SK-N-SH (cell line): ENCODE measurements at regions not wholly inside any gene's neighbourhood (a gene's known extent, or its start where the extent isn't known, plus 50 kb on each side); places are given as distances from the start of the nearest gene placed in this dataset.

Experiments used
- CTCF ChIA-PET: fragments of 300-600, 350-600 bp; formaldehyde crosslinking; extraction: SDS; loops from one replicate; lab custom pipeline; 2021; lab: Yijun Ruan, JAX
- POLR2A ChIA-PET: fragments of 350-600 bp; sonication (Branson Sonifier 250); formaldehyde crosslinking; extraction: SDS; loops from one replicate; lab custom pipeline; 2020; ENCODE audit warnings: antibody characterized with exemption, inconsistent platforms; lab: Yijun Ruan, JAX
- DNase-seq: peaks from one replicate; pipeline ENCODE4 v3.0.0; 2012
- H2AFZ ChIP-seq: fragments of 200-600 bp; sonication (generic); 2 replicates; pipeline ENCODE4 v1.8.1; 2016; ENCODE audit warnings: antibody characterized with exemption, mild to moderate bottlenecking, low read depth
- H3F3A ChIP-seq: fragments of 200-600 bp; sonication (generic); replicated peaks from 2 replicates; pipeline ENCODE3; 2016; ENCODE audit warnings: antibody characterized with exemption, mild to moderate bottlenecking; ENCODE audit not compliant: insufficient read depth
- H3K27ac ChIP-seq, 2 experiments: fragments of 200-500 bp in 1 of 2; fragments of 200-600 bp in 1 of 2; sonication (Bioruptor generic) in 1 of 2; sonication (generic), shearing (Covaris generic) in 1 of 2; 2 replicates each; pipeline versions ENCODE4 v1.5.1 to v1.6.1; 2014 to 2016; ENCODE audit warnings: low read depth in 2 of 2, inconsistent platforms in 1 of 2, low read length in 1 of 2, mild to moderate bottlenecking in 1 of 2, mixed read lengths in 1 of 2
- H3K27me3 ChIP-seq: fragments of 200-600 bp; sonication (generic), shearing (Covaris generic); 2 replicates; pipeline ENCODE4 v1.6.1; 2016; ENCODE audit warnings: mixed run types; ENCODE audit not compliant: insufficient read depth
- H3K36me3 ChIP-seq, 2 experiments: fragments of 200-500 bp in 1 of 2; fragments of 200-600 bp in 1 of 2; sonication (Bioruptor generic) in 1 of 2; sonication (generic) in 1 of 2; replicated peaks in 1 of 2; 2 replicates each; pipeline versions ENCODE3 to v1.5.1; 2014 to 2016; ENCODE audit warnings: low read length in 1 of 2, mild to moderate bottlenecking in 1 of 2; ENCODE audit not compliant: insufficient read depth in 2 of 2, control insufficient read depth in 1 of 2
- H3K4me1 ChIP-seq, 2 experiments: fragments of 200-500 bp in 1 of 2; fragments of 200-600 bp in 1 of 2; sonication (Bioruptor generic) in 1 of 2; sonication (generic), shearing (Covaris generic) in 1 of 2; 2 replicates each; pipeline versions ENCODE4 v1.5.1 to v1.6.1; 2014 to 2016; ENCODE audit warnings: low read depth in 1 of 2, low read length in 1 of 2, mixed run types in 1 of 2; ENCODE audit not compliant: insufficient read depth in 2 of 2, control insufficient read depth in 1 of 2
- H3K4me2 ChIP-seq: fragments of 200-600 bp; sonication (generic), shearing (Covaris generic); 2 replicates; pipeline ENCODE4 v1.6.1; 2017; ENCODE audit warnings: mixed run types
- H3K4me3 ChIP-seq, 2 experiments: fragments of 200-500 bp in 1 of 2; fragments of 200-600 bp in 1 of 2; sonication (Bioruptor generic) in 1 of 2; sonication (generic), shearing (Covaris generic) in 1 of 2; 2 replicates each; pipeline versions ENCODE4 v1.5.1 to v1.8.1; 2014 to 2016; ENCODE audit warnings: low read depth in 2 of 2, inconsistent platforms in 1 of 2, low read length in 1 of 2, mild to moderate bottlenecking in 1 of 2, mixed read lengths in 1 of 2, moderate library complexity in 1 of 2
- H3K79me2 ChIP-seq: fragments of 200-600 bp; sonication (generic); 2 replicates; pipeline ENCODE4 v1.8.1; 2017; ENCODE audit warnings: mild to moderate bottlenecking; ENCODE audit not compliant: insufficient read depth
- H3K9ac ChIP-seq: fragments of 200-600 bp; sonication (generic); 2 replicates; pipeline ENCODE4 v1.6.1; 2017; ENCODE audit warnings: mixed run types
- H3K9me2 ChIP-seq: fragments of 200-600 bp; sonication (generic); 2 replicates; pipeline ENCODE4 v1.6.1; 2017; ENCODE audit warnings: mixed run types
- H3K9me3 ChIP-seq: fragments of 200-600 bp; sonication (generic); 2 replicates; pipeline ENCODE4 v1.6.1; 2017; ENCODE audit warnings: mixed run types, mild to moderate bottlenecking, moderate library complexity
- H4K20me1 ChIP-seq: fragments of 200-600 bp; sonication (generic); 2 replicates; pipeline ENCODE4 v1.6.1; 2017; ENCODE audit warnings: mild to moderate bottlenecking, mixed run types; ENCODE audit not compliant: insufficient read depth
- CHD2 ChIP-seq: fragments of 150-350 bp; IDR thresholded peaks from 2 replicates; pipeline ENCODE4 v1.6.1; 2018; ENCODE audit warnings: low read length; ENCODE audit not compliant: partially characterized antibody
- ELF1 ChIP-seq: IDR thresholded peaks from 2 replicates; pipeline ENCODE4 v1.4.0; 2012
- EZH2phosphoT487 ChIP-seq: fragments of 200-600 bp; sonication (generic); IDR thresholded peaks from 2 replicates; pipeline ENCODE4 v1.6.1; 2017; ENCODE audit warnings: low read depth, mixed run types, mild to moderate bottlenecking, antibody characterized with exemption, moderate library complexity, borderline replicate concordance
- FOXM1 ChIP-seq: IDR thresholded peaks from 2 replicates; pipeline ENCODE4 v1.4.0; 2012; ENCODE audit warnings: low read depth, mild to moderate bottlenecking
- JUND ChIP-seq: IDR thresholded peaks from 2 replicates; pipeline ENCODE4 v1.4.0; 2012
- NFIC ChIP-seq: IDR thresholded peaks from 2 replicates; pipeline ENCODE4 v1.4.0; 2012; ENCODE audit warnings: borderline replicate concordance
- RAD21 ChIP-seq: IDR thresholded peaks from 2 replicates; pipeline ENCODE4 v1.6.1; 2012; ENCODE audit warnings: mild to moderate bottlenecking, low read length
- RXRA ChIP-seq: IDR thresholded peaks from 2 replicates; pipeline ENCODE4 v1.4.0; 2012; ENCODE audit warnings: low read depth, mild to moderate bottlenecking, borderline replicate concordance
- SIN3A ChIP-seq: IDR thresholded peaks from 2 replicates; pipeline ENCODE4 v1.6.1; 2012; ENCODE audit warnings: low read depth, mild to moderate bottlenecking, low read length, moderate library complexity, borderline replicate concordance
- TCF12 ChIP-seq: IDR thresholded peaks from 2 replicates; pipeline ENCODE4 v1.4.0; 2012
- TEAD4 ChIP-seq: IDR thresholded peaks from 2 replicates; pipeline ENCODE4 v1.4.0; 2012; ENCODE audit warnings: mild to moderate bottlenecking, borderline replicate concordance; ENCODE audit not compliant: insufficient read depth
- WGBS: methylation state at CpG from one replicate; pipeline ENCODE4 v1.1.6; 2017; ENCODE audit warnings: low lambda C conversion rate; 5-methylcytosine and 5-hydroxymethylcytosine counted together
- TF ChIP-seq, protein P1 (sequence below): fragments of 150-350 bp; IDR thresholded peaks from 2 replicates; pipeline ENCODE4 v1.6.1; 2017; ENCODE audit warnings: antibody characterized with exemption, low read length, low read depth, borderline replicate concordance
- TF ChIP-seq, protein P2 (sequence below): fragments of 200-600 bp; sonication (generic); IDR thresholded peaks from 2 replicates; pipeline ENCODE4 v1.6.1; 2017; ENCODE audit warnings: antibody characterized with exemption, mild to moderate bottlenecking, moderate library complexity
- TF ChIP-seq, protein P3 (sequence below): IDR thresholded peaks from 2 replicates; pipeline ENCODE4 v1.4.0; 2012; ENCODE audit warnings: low read depth, borderline replicate concordance
- TF ChIP-seq, protein P4 (sequence below): IDR thresholded peaks from 2 replicates; pipeline ENCODE4 v1.4.0; 2012; ENCODE audit warnings: low read depth
- TF ChIP-seq, protein P5 (sequence below): IDR thresholded peaks from 2 replicates; pipeline ENCODE4 v1.6.1; 2012; ENCODE audit warnings: mild to moderate bottlenecking, low read depth, low read length, moderate library complexity

DNA sequence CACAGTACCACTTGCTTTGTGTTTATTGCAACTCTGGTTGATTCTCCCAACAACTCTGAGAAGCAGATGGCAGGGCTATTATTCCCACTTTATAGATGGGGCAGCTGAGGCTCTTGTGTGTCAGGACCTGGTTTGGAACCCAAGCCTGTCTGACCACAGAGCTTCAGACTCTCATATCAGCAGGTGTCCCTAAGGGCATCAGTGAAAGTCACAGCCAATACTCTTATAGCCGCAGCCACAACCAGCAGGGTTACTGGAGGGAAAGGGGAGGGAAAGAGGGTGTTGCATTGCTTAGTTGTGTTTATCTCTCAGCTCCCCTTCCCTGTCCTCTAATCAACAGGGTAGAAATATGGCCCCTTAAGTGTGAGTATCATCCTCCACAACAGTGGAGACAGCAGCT is 304.0 kb downstream of the RRAGC start:
- Histone ChIP-seq H4K20me1 (no peaks in the 10 kb centered on the region), H3K4me3 (no peak overlapping the region), H2AFZ (no peak overlapping the region), H3K36me3 (no peaks in the 10 kb centered on the region), H3F3A (no peaks in the 10 kb centered on the region), H3K9ac (no peak overlapping the region), H3K9me3 (no peaks in the 10 kb centered on the region), H3K27me3 (peaks cover 44% of the 10 kb centered on the region), H3K4me1 (no peaks in the 10 kb centered on the region), H3K79me2 (no peaks in the 10 kb centered on the region), H3K4me2 (no peak overlapping the region), H3K27ac (no peak overlapping the region), H3K9me2 (no peaks in the 10 kb centered on the region)
- ChIA-PET POLR2A (no interaction called here), CTCF (no interaction called here)
- DNase-seq, result no peak
- WGBS, result 0% methylated on average over 1 of the region's 1 CpG
- no peak for TF ChIP-seq JUND
- TF ChIP-seq RAD21, result no peak
- no peak for TF ChIP-seq TEAD4
- TF ChIP-seq ELF1, result no peak
- no peak for TF ChIP-seq FOXM1
- no peak for TF ChIP-seq TCF12
- TF ChIP-seq RXRA, result no peak
- no peak for TF ChIP-seq CHD2
- TF ChIP-seq, protein P1, sequence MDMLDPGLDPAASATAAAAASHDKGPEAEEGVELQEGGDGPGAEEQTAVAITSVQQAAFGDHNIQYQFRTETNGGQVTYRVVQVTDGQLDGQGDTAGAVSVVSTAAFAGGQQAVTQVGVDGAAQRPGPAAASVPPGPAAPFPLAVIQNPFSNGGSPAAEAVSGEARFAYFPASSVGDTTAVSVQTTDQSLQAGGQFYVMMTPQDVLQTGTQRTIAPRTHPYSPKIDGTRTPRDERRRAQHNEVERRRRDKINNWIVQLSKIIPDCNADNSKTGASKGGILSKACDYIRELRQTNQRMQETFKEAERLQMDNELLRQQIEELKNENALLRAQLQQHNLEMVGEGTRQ, result no peak
- TF ChIP-seq, protein P2, sequence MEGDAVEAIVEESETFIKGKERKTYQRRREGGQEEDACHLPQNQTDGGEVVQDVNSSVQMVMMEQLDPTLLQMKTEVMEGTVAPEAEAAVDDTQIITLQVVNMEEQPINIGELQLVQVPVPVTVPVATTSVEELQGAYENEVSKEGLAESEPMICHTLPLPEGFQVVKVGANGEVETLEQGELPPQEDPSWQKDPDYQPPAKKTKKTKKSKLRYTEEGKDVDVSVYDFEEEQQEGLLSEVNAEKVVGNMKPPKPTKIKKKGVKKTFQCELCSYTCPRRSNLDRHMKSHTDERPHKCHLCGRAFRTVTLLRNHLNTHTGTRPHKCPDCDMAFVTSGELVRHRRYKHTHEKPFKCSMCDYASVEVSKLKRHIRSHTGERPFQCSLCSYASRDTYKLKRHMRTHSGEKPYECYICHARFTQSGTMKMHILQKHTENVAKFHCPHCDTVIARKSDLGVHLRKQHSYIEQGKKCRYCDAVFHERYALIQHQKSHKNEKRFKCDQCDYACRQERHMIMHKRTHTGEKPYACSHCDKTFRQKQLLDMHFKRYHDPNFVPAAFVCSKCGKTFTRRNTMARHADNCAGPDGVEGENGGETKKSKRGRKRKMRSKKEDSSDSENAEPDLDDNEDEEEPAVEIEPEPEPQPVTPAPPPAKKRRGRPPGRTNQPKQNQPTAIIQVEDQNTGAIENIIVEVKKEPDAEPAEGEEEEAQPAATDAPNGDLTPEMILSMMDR, result no peak

DNA sequence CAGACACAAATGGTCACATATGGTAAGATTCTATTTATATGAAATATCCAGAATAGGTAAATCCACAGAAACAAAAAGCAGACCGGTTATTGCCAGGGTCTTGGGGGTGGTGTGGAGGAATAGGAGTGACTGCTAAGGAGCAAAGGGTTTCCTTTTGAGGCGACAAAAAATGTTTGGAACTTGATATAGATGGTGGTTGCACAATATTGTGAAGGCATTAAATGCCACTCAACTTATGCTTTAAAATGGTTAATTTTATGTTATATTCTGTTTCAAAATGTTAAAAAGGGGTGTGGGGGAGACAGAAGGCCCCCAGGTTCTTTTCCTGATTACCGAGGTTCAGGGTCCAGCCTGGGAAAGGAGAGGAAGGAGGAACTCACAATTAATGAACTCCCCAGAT is 304.4 kb downstream of the RRAGC start:
- DNase-seq, result no peak
- H3K36me3 ChIP-seq, result no peaks in the 10 kb centered on the region
- no peak overlapping the region for H3K4me2 ChIP-seq
- no peaks in the 10 kb centered on the region for H4K20me1 ChIP-seq
- no peaks in the 10 kb centered on the region for H3F3A ChIP-seq
- no peak overlapping the region for H3K4me3 ChIP-seq
- no peaks in the 10 kb centered on the region for H3K79me2 ChIP-seq
- WGBS, result 7% methylated on average over 3 of the region's 3 CpGs
- peaks cover 44% of the 10 kb centered on the region for H3K27me3 ChIP-seq
- no peaks in the 10 kb centered on the region for H3K4me1 ChIP-seq
- H3K9me2 ChIP-seq, result no peaks in the 10 kb centered on the region
- POLR2A ChIA-PET, result no interaction called here
- H3K9ac ChIP-seq, result no peak overlapping the region
- CTCF ChIA-PET, result no interaction called here
- H3K9me3 ChIP-seq, result no peaks in the 10 kb centered on the region
- H2AFZ ChIP-seq, result no peak overlapping the region
- H3K27ac ChIP-seq, result no peak overlapping the region
- TF ChIP-seq, protein P3, sequence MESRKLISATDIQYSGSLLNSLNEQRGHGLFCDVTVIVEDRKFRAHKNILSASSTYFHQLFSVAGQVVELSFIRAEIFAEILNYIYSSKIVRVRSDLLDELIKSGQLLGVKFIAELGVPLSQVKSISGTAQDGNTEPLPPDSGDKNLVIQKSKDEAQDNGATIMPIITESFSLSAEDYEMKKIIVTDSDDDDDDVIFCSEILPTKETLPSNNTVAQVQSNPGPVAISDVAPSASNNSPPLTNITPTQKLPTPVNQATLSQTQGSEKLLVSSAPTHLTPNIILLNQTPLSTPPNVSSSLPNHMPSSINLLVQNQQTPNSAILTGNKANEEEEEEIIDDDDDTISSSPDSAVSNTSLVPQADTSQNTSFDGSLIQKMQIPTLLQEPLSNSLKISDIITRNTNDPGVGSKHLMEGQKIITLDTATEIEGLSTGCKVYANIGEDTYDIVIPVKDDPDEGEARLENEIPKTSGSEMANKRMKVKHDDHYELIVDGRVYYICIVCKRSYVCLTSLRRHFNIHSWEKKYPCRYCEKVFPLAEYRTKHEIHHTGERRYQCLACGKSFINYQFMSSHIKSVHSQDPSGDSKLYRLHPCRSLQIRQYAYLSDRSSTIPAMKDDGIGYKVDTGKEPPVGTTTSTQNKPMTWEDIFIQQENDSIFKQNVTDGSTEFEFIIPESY, result no peak
- TF ChIP-seq FOXM1, result no peak
- TF ChIP-seq, protein P4, sequence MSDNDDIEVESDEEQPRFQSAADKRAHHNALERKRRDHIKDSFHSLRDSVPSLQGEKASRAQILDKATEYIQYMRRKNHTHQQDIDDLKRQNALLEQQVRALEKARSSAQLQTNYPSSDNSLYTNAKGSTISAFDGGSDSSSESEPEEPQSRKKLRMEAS, result no peak
- no peak for TF ChIP-seq EZH2phosphoT487
- TF ChIP-seq SIN3A, result no peak
- TF ChIP-seq RXRA, result no peak
- no peak for TF ChIP-seq NFIC
- TF ChIP-seq CHD2, result no peak
- no peak for TF ChIP-seq RAD21
- TF ChIP-seq, protein P5, sequence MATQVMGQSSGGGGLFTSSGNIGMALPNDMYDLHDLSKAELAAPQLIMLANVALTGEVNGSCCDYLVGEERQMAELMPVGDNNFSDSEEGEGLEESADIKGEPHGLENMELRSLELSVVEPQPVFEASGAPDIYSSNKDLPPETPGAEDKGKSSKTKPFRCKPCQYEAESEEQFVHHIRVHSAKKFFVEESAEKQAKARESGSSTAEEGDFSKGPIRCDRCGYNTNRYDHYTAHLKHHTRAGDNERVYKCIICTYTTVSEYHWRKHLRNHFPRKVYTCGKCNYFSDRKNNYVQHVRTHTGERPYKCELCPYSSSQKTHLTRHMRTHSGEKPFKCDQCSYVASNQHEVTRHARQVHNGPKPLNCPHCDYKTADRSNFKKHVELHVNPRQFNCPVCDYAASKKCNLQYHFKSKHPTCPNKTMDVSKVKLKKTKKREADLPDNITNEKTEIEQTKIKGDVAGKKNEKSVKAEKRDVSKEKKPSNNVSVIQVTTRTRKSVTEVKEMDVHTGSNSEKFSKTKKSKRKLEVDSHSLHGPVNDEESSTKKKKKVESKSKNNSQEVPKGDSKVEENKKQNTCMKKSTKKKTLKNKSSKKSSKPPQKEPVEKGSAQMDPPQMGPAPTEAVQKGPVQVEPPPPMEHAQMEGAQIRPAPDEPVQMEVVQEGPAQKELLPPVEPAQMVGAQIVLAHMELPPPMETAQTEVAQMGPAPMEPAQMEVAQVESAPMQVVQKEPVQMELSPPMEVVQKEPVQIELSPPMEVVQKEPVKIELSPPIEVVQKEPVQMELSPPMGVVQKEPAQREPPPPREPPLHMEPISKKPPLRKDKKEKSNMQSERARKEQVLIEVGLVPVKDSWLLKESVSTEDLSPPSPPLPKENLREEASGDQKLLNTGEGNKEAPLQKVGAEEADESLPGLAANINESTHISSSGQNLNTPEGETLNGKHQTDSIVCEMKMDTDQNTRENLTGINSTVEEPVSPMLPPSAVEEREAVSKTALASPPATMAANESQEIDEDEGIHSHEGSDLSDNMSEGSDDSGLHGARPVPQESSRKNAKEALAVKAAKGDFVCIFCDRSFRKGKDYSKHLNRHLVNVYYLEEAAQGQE, result no peak
- TF ChIP-seq, protein P2, result no peak
